ENCODE measurements at regions not wholly inside any gene's neighbourhood (a gene's known extent, or its start where the extent isn't known, plus 50 kb on each side); places are given as distances from the start of the nearest gene placed in this dataset.

DNA sequence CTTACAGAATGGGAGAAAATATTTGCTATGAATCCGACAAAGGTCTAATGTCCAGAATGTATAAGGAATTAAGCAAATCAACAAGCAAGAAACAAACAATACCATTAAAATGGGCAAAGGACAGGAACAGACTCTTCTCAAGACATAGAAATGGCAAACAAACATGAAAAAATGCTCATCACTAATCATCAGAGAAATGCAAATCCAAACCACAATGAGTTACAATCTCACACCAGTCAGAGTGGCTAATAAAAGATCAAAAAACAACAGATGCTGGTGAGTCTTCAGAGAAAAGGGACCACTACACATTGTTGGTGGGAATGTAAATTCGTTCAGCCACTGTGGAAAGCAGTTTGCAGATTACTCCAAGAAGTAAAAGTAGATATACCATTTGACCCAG, 382.0 kb upstream of the ANO3 start:
- no peak for TF ChIP-seq CTCF (IDR thresholded peaks at IDR 0.05)
- TF ChIP-seq POLR2A (IDR thresholded peaks at IDR 0.05) = no peak
- no peak for TF ChIP-seq POLR2AphosphoS5 (IDR thresholded peaks at IDR 0.05)
- TF ChIP-seq EP300 (IDR thresholded peaks at IDR 0.05) = no peak
